Ecto neural progenitor cell (in vitro differentiated cells): ENCODE measurements at regions not wholly inside any gene's neighbourhood (a gene's known extent, or its start where the extent isn't known, plus 50 kb on each side); places are given as distances from the start of the nearest gene placed in this dataset.
"Not testable (repeated sequence)": the region's sequence is repeated elsewhere in the genome, so short reads cannot be mapped to it uniquely, and the experiment has no call there.

ENCODE experiments used
- DNase-seq: peaks from one replicate; pipeline ENCODE4 v3.0.0-alpha.2; 2018; ENCODE audit warnings: low spot score

GRCh38 chr20:48440916-48441315 lies 386.9 kb downstream of the PREX1 start:
- DNase-seq: no peak

- DNase-seq: not testable (repeated sequence)
Observed at GRCh38 chr20:48440261-48440660, 387.5 kb downstream of the PREX1 start.

- no peak for DNase-seq
Observed at GRCh38 chr20:48437146-48437545, 390.7 kb downstream of the PREX1 start.

GRCh38 chr20:48436609-48437008 lies 391.2 kb downstream of the PREX1 start:
- DNase-seq: not testable (repeated sequence)

- DNase-seq: no peak
Observed at GRCh38 chr20:48433178-48433577, 394.6 kb downstream of the PREX1 start.

GRCh38 chr20:48432494-48432832 lies 395.3 kb downstream of the PREX1 start:
- no peak for DNase-seq

GRCh38 chr20:48431653-48432493 lies 395.9 kb downstream of the PREX1 start:
- DNase-seq: no peak

GRCh38 chr20:48426630-48427029 lies 401.2 kb downstream of the PREX1 start:
- no peak for DNase-seq

- no peak for DNase-seq
Observed at GRCh38 chr20:48425817-48426612, 401.8 kb downstream of the PREX1 start.

GRCh38 chr20:48425321-48425720 lies 402.5 kb downstream of the PREX1 start:
- DNase-seq: no peak

GRCh38 chr20:48422242-48422960 lies 405.4 kb downstream of the PREX1 start:
- DNase-seq: no peak

GRCh38 chr20:48421547-48421946 lies 406.3 kb downstream of the PREX1 start:
- no peak for DNase-seq

- DNase-seq: no peak
Observed at GRCh38 chr20:48420176-48420575, 407.6 kb downstream of the PREX1 start.

GRCh38 chr20:48419173-48419572 lies 408.6 kb downstream of the PREX1 start:
- DNase-seq: no peak

- no peak for DNase-seq
Observed at GRCh38 chr20:48416002-48416401, 411.8 kb downstream of the PREX1 start.

- no peak for DNase-seq
Observed at GRCh38 chr20:48414786-48415185, 413.0 kb downstream of the PREX1 start.

GRCh38 chr20:48411919-48412522 lies 415.8 kb downstream of the PREX1 start:
- no peak for DNase-seq

- no peak for DNase-seq
Observed at GRCh38 chr20:48411245-48411644, 416.6 kb downstream of the PREX1 start.

GRCh38 chr20:48409055-48409615 lies 418.7 kb downstream of the PREX1 start:
- DNase-seq: no peak

GRCh38 chr20:48407710-48408109 lies 420.1 kb downstream of the PREX1 start:
- no peak for DNase-seq

GRCh38 chr20:48406912-48407340 lies 420.9 kb downstream of the PREX1 start:
- DNase-seq: no peak

- DNase-seq: no peak
Observed at GRCh38 chr20:48406498-48406897, 421.3 kb downstream of the PREX1 start.
